K562 (cell line): ENCODE measurements at regions not wholly inside any gene's neighbourhood (a gene's known extent, or its start where the extent isn't known, plus 50 kb on each side); places are given as distances from the start of the nearest gene placed in this dataset.

Experiments
- ATAC-seq: fragments of 200-7000 bp; cut with Tn5 transposase; 3 replicates; pipeline ENCODE4 v1.9.1; 2020; ENCODE audit warnings: moderate library complexity
- BruUV-seq: library from RNA; stranded (reverse); fragments of 400-500 nt; replicated peaks from 2 replicates; lab custom pipeline; 2021; lab: Mats Ljungman, UMichigan
- CTCF ChIA-PET: fragments of 300-600 bp; formaldehyde crosslinking; extraction: SDS; loops from one replicate; lab custom pipeline; 2021; ENCODE audit warnings: low intra/inter-chr PET ratio; lab: Yijun Ruan, JAX
- POLR2A ChIA-PET: fragments of 300-600, 350-650 bp; sonication (Branson Sonifier 250); formaldehyde crosslinking; extraction: SDS; loops from one replicate; lab custom pipeline; 2021; ENCODE audit warnings: antibody characterized with exemption, inconsistent platforms; lab: Yijun Ruan, JAX
- DNase-seq, 4 experiments: peaks; one replicate each; pipeline versions ENCODE4 v3.0.0 to v3.0.0-alpha.2; 2011 to 2018; ENCODE audit warnings: low spot score in 3 of 4, mixed read lengths in 3 of 4; ENCODE audit errors: extremely low read depth in 1 of 4
- FAIRE-seq: peaks from 2 replicates; lab custom pipeline; 2011; peaks lifted over from hg19 to GRCh38; lab: Jason Lieb, UNC
- H2AFZ ChIP-seq: 2 replicates; pipeline ENCODE4 v1.6.0; 2011; ENCODE audit warnings: low read depth, low read length, control low read depth, inconsistent platforms
- H3K27ac ChIP-seq: fragments of 200-600 bp; 3 replicates; pipeline ENCODE4 v1.8.0; 2011; ENCODE audit warnings: low read depth, mild to moderate bottlenecking, control low read depth, inconsistent platforms, low read length, moderate library complexity, mixed read lengths; ENCODE audit errors: extremely low read depth
- H3K27me3 ChIP-seq, 2 experiments: fragments of 300-600 bp in 1 of 2; 2 replicates in 1 of 2; 3 replicates in 1 of 2; pipeline versions ENCODE4 v1.6.0 to v1.8.0; 2011; ENCODE audit warnings: inconsistent platforms in 2 of 2, low read length in 2 of 2, mild to moderate bottlenecking in 1 of 2, mixed read lengths in 1 of 2, moderate library complexity in 1 of 2; ENCODE audit not compliant: control insufficient read depth in 2 of 2, insufficient read depth in 2 of 2
- H3K36me3 ChIP-seq: fragments of 300-600 bp; 3 replicates; pipeline ENCODE4 v1.8.0; 2011; ENCODE audit warnings: mild to moderate bottlenecking, low read length, inconsistent platforms; ENCODE audit not compliant: control insufficient read depth, insufficient read depth
- H3K4me1 ChIP-seq, 2 experiments: fragments of 200-600 bp in 1 of 2; replicated peaks in 1 of 2; 2 replicates in 1 of 2; 3 replicates in 1 of 2; pipeline versions ENCODE4 v1.5.1 to v1.8.0; 2011; ENCODE audit warnings: inconsistent platforms in 2 of 2, low read length in 2 of 2, mild to moderate bottlenecking in 1 of 2, mixed read lengths in 1 of 2, moderate library complexity in 1 of 2; ENCODE audit not compliant: control insufficient read depth in 2 of 2, insufficient read depth in 2 of 2
- H3K4me2 ChIP-seq: 2 replicates; pipeline ENCODE4 v1.6.1; 2011; ENCODE audit warnings: low read length, control low read depth, inconsistent platforms, mixed read lengths; ENCODE audit not compliant: insufficient read depth
- H3K4me3 ChIP-seq: fragments of 200-600 bp; sonication (generic), shearing (Covaris generic); 2 replicates; pipeline ENCODE4 v1.5.1; 2016; ENCODE audit warnings: control low read depth, inconsistent platforms
- H3K79me2 ChIP-seq: fragments of 200-600 bp; 3 replicates; pipeline ENCODE4 v1.8.0; 2011; ENCODE audit warnings: low read length, inconsistent platforms; ENCODE audit not compliant: control insufficient read depth, insufficient read depth
- H3K9ac ChIP-seq, 2 experiments: 2 replicates each; pipeline versions ENCODE4 v1.6.0 to v1.6.1; 2011; ENCODE audit warnings: low read depth in 2 of 2, low read length in 2 of 2, control low read depth in 1 of 2, inconsistent platforms in 1 of 2, mild to moderate bottlenecking in 1 of 2, mixed read lengths in 1 of 2; ENCODE audit not compliant: insufficient read depth in 1 of 2
- H3K9me1 ChIP-seq: one replicate; pipeline ENCODE4 v1.6.0; 2011; ENCODE audit warnings: inconsistent platforms, mild to moderate bottlenecking, low read length, moderate library complexity; ENCODE audit not compliant: control insufficient read depth, insufficient read depth
- H3K9me3 ChIP-seq: replicated peaks from 2 replicates; pipeline ENCODE4 v1.5.1; 2011; ENCODE audit warnings: low read depth, low read length, inconsistent platforms; ENCODE audit not compliant: control insufficient read depth, insufficient read depth
- H4K20me1 ChIP-seq: replicated peaks from 2 replicates; pipeline ENCODE4 v1.6.1; 2011; ENCODE audit warnings: low read length, inconsistent platforms, mixed read lengths; ENCODE audit not compliant: control insufficient read depth, insufficient read depth
- BHLHE40 ChIP-seq: IDR thresholded peaks from 2 replicates; pipeline ENCODE4 v1.6.1; 2011; ENCODE audit warnings: low read length, improper control_type of control experiment
- PHF8 ChIP-seq: fragments of 200-600 bp; sonication (generic); IDR thresholded peaks from 2 replicates; pipeline ENCODE4 v1.6.1; 2012; ENCODE audit warnings: mixed run types, mild to moderate bottlenecking, inconsistent platforms, low read length, moderate library complexity, borderline replicate concordance
- SMAD1 ChIP-seq: fragments of 150-350 bp; IDR thresholded peaks from 2 replicates; pipeline ENCODE4 v1.6.1; 2014; ENCODE audit warnings: low read length, low read depth; ENCODE audit not compliant: partially characterized antibody
- ZHX1 ChIP-seq: fragments of 150-350 bp; conservative IDR thresholded peaks from 2 replicates; pipeline ENCODE4 v1.6.1; 2014; ENCODE audit warnings: low read length
- ZNF354B ChIP-seq: fragments of 250-450 bp; sonication (Bioruptor Pico); IDR thresholded peaks from 2 replicates; pipeline ENCODE4 v1.4.0; 2020
- WGBS: fragments of 100-300 bp; shearing (Covaris generic); methylation state at CpG from one replicate; pipeline ENCODE4 v1.1.6; 2016; ENCODE audit warnings: low coverage, mixed read lengths; ENCODE audit not compliant: insufficient coverage; ENCODE audit errors: missing lambda C conversion rate; 5-methylcytosine and 5-hydroxymethylcytosine counted together
- in situ Hi-C: fragments of 300-500 bp; cut with MboI; formaldehyde crosslinking; loops from 4 replicates; pipeline ENCODE4 v1.15.0; 2018; ENCODE audit warnings: inconsistent platforms, mixed read lengths
- intact Hi-C: fragments of 100-400 bp; cut with micrococcal nuclease; formaldehyde crosslinking; loops from 2 replicates; pipeline ENCODE4 v1.14.2; 2022

DNA sequence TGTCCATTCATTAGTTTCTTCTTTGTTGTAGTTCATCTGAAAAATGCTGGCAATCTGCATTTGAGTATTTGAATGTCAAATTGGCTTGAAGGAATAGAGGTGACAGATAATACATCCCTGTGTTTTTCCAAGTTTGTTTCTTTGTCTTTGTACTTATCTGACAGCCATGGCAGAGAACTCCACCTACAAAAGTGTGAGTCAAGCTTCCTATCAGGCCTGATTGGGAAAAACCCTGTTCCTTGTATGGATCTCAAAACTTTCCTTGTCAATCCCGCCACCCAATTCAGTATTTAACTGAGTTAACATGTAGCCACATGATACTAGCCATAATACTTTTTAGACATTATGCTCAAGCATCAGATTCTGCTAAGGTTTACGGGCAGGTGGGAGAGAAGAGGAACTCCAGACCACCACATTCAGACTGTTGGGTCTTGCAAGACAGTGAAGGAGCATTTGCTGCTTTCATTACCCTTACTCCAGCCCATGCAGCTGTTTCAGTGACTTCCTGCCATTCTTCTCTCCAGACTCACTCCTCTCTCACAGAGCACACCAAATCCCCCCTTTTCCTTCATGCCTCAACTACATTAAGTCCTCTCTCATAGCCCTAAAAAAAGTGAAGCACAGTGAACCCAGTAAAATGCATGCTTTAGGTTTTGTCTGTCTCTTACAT, 65.9 kb downstream of the BLID start:
- no peak for DNase-seq
- no peak overlapping the region for H2AFZ ChIP-seq
- no peak overlapping the region for H3K27ac ChIP-seq
- no peak overlapping the region for H3K9ac ChIP-seq
- H3K9me1 ChIP-seq = no peaks in the 10 kb centered on the region
- no peaks in the 10 kb centered on the region for H3K36me3 ChIP-seq
- H3K9me3 ChIP-seq = no peaks in the 10 kb centered on the region
- CTCF ChIA-PET = no interaction called here
- no peak for FAIRE-seq
- BruUV-seq = no TSS peak
- in situ Hi-C loops (no loop called here), intact Hi-C loops (no loop called here)
- no peaks in the 10 kb centered on the region for H3K27me3 ChIP-seq
- no peaks in the 10 kb centered on the region for H4K20me1 ChIP-seq
- POLR2A ChIA-PET = no interaction called here
- no peak overlapping the region for H3K4me2 ChIP-seq
- no peaks in the 10 kb centered on the region for H3K4me1 ChIP-seq
- no peaks in the 10 kb centered on the region for H3K79me2 ChIP-seq
- H3K4me3 ChIP-seq = no peak overlapping the region
- ATAC-seq = no peak
- TF ChIP-seq ZNF354B (CRISPR knock-in tag) = no peak
- TF ChIP-seq ZHX1 = no peak
- TF ChIP-seq BHLHE40 = no peak
- TF ChIP-seq SMAD1 = no peak
- TF ChIP-seq PHF8 = no peak
- 0% methylated on average over 2 of the region's 2 CpGs for WGBS
